CD4-positive, alpha-beta T cell treated with Interferon gamma for 1 hour (primary cell): ENCODE measurements at regions not wholly inside any gene's neighbourhood (a gene's known extent, or its start where the extent isn't known, plus 50 kb on each side); places are given as distances from the start of the nearest gene placed in this dataset.

Experiments
- DNase-seq: peaks from one replicate; pipeline ENCODE4 v3.0.0-alpha.2; 2020

DNA sequence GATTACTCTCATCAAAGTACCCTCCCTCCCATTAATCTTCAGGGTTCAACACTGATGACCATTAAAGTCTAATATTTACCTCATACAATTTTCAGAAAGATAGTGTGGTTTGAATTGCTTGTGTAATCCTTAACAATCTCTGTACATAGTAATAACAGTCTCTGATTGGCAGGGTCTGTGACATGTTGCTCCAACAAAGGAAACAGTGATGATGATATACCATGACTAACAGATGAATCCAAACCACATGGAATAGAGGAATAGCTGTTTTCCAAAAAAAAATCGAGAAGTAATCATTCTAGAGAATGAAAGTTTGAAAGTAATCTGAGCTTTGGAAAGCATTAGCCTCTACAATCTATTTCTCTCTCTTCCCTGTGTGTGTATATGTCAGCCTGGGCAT is 610.1 kb upstream of the NEGR1 start:
- no peak for DNase-seq

- no peak for DNase-seq
Observed at GRCh38 chr1:72891976-72892375, 609.6 kb upstream of the NEGR1 start.

- DNase-seq, result no peak
Observed at GRCh38 chr1:72885841-72886240, 603.5 kb upstream of the NEGR1 start.

GRCh38 chr1:72885017-72885416 is 602.7 kb upstream of the NEGR1 start:
- DNase-seq, result no peak

GRCh38 chr1:72869873-72870272 is 587.5 kb upstream of the NEGR1 start:
- DNase-seq, result no peak

DNA sequence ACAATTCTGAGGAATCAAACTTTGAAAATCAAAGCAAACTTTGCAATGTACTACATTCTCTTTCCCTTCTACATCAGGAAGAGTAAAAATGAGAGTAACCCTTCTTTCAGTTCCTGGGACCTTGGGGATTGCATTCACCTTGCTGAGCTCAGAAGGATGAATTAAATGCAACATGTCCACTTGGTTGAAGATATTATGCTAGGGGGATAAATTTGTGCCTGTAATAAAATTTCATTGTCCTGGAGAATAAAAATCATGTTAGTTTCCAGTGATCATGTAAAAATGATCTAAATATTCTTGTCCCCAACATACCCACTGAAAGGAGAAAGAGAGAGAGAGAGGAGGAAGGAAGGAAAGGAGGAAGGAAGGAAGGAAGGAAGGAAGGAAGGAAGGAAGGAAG is 587.1 kb upstream of the NEGR1 start:
- no peak for DNase-seq

GRCh38 chr1:72851597-72851996 is 569.3 kb upstream of the NEGR1 start:
- no peak for DNase-seq

- DNase-seq, result no peak
Observed at GRCh38 chr1:72848997-72849396, 566.7 kb upstream of the NEGR1 start.

GRCh38 chr1:72847651-72848050 is 565.3 kb upstream of the NEGR1 start:
- no peak for DNase-seq

DNA sequence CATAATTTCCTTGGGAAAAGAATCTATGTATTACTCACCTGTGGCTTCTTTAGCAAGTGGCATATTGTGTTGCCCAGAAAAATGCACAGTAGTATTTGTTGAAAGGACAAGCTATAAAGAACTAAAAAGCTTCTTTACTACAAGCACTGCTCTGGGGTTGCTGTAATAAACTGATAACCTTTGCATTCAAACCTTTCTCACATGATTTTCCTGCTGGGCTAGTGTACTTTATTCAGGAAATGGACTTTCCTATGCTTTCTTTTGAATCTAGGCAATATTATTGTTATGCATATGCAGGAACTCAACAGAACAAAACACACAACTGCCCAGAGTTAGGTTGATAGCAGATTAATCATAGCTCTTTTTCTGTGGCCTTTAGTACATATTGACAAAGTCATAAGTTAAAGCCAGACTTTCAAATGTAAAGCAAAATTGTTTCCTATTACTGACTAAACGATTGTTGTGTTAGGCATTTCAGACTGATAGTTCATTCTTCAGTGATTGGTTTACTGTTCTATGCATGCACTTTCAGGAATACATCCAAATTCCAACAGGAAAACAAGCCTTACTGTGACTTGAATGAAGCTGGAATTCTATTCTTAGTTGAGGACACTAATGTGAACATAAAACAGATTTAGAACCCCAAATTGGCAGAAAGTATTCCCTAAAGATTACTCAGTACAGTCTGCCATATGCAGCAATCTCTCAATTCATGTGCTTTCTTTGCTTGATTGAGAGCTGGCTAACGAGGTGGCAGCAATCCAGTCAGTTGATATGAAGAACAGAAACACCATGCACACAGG is 564.3 kb upstream of the NEGR1 start:
- no peak for DNase-seq

DNA sequence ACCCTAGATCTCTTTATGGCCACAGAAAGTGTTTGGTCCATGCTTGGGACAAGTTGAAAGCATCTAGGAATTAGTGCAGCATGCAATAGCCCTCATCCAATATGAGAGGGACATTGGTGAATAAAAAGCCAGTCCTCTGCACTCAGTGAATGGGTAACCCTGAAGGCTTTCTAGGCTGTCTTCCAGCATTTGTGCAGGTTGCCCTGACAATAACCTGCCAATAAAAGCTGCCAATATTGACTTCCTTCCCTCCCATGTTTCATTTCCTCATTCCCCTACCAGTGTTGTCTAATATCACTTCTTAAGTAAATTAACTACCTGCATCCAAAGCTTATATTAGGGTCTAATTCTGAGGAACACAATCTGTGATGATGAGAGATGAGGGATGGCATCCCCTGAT is 563.6 kb upstream of the NEGR1 start:
- DNase-seq, result no peak

DNA sequence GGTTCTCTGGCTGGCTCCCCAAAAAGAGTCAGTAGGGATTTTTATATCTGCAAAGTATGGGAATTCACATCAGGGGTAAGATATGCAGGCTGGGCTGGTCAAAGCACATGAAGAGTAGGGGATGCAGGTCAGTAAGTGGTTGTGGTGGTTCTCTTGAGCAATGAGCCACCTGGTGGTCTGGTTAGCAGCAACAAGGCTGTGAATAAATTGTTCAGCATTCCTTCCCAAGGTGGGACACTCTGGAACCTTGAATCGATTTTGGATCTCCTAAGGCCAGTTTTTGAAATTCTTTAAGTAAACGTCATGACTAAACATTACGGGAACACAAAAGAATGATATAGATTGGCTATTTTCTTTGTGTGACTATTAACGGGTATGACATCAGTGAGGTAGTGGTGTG is 563.0 kb upstream of the NEGR1 start:
- no peak for DNase-seq

GRCh38 chr1:72837781-72838180 is 555.4 kb upstream of the NEGR1 start:
- DNase-seq, result no peak

GRCh38 chr1:72830606-72831390 is 548.5 kb upstream of the NEGR1 start:
- no peak for DNase-seq

DNA sequence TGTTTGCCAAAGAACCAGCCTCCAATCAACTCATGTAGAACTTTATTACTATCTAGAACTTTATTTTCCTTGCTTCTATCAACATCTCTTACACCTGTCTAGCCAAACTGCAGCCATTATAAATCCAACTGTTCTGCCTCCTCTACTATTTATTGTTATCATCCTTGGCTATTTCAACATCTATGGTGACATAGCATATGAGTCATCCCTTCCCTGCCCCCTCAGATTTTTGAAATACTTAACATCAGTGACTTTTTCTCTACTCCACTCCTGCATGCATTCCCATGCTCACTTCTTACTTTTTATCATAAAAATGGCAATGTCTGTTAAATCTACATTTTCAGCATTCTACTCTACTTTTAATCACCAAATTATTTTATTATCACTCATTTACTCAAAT is 544.9 kb upstream of the NEGR1 start:
- DNase-seq, result no peak

DNA sequence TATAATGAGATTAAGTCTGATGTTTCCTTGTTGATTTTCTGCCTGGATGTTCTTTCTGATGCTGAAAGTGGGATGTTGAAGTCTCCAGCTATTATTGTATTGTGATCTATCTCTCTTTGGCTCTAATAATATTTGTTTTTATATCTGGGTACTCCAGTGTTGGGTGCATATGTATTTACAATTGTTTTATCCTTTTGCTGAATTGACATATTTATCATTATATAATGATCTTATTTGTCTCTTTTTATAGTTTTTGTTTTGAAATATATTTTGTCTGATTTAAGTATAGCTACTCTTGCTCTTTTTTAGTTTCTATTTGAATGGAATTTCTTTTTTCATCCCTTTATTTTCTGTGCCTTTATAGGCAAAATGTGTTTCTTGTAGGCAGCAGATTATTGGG is 522.2 kb upstream of the NEGR1 start:
- no peak for DNase-seq

GRCh38 chr1:72781038-72781437 is 498.7 kb upstream of the NEGR1 start:
- DNase-seq, result no peak

DNA sequence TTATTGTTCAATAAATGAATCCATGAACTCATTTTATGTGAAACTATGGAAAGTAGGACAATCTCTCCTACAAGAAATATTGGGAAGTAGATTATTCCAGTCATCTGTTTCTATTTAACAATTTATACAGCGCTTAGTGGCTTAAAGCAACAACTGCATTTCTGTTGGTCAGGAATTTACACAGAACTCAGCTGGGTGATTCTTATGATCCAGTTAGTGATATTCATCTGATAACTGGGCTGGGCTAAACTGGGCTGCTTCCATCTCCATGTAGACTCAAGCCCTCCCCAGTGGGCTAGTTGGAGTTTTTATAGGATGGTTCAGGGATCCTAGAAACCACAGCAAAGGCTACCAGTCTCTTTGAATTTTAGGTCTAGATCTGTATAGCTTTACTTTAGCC is 497.9 kb upstream of the NEGR1 start:
- no peak for DNase-seq

DNA sequence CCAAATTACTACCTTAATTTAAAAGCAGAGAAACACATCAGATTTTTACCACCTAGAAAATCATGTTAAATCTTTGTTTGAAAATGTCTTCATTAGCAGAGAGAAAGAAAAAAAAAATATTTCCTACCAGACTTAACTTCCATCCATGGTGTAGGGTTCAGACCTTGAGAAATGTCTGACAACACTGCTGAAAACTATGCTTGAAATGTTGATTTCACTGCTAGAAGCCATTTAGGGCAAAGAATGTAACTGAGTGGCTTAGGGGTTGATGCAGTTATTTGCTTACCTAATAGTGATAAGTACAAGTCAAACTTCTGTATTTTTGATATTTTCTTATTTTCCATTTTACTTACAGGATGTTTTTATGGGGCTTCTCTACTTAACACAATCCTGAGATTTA is 495.6 kb upstream of the NEGR1 start:
- DNase-seq, result no peak

- DNase-seq, result no peak
Observed at GRCh38 chr1:72763481-72763880, 481.1 kb upstream of the NEGR1 start.

GRCh38 chr1:72759486-72759885 is 477.1 kb upstream of the NEGR1 start:
- no peak for DNase-seq

- no peak for DNase-seq
Observed at GRCh38 chr1:72757843-72758242, 475.5 kb upstream of the NEGR1 start.

DNA sequence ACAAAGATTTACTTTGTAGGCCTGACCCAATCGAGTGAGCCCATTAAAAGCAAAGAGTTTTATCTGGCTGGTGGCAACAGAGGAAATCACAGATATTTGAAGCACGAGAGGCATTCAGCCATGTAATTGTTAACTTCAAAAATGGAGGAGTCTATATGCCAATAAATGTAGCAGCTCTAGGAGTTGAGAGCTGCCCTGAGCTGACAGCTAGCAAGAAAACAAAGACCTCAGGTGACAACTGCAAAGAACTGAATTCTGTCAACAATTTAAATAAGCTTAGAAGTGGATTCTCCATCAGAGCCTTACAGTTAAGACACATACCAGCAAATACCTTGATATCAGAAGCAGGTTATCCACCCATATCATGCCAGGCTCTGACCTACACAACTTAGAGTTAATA is 463.1 kb upstream of the NEGR1 start:
- DNase-seq, result no peak

DNA sequence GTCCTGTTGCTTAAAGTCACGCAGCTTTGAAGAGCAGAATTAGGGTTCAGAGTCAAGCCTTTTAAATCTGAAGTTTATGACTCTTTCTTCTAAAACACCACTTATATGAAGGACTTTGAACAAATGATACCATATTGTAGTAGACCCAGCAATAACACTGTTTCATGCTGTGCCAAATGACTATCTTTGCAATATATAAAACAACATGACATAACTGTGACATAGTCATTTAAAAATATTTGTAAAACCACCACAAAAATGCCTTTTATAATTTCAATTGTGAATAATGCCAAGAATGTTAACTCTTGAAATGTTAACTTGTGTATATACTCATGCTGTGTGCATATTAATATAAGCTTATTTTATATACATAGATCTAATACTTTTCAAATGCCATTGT is 452.1 kb upstream of the NEGR1 start:
- DNase-seq, result no peak
